GM21360 (cell line): ENCODE measurements at regions not wholly inside any gene's neighbourhood (a gene's known extent, or its start where the extent isn't known, plus 50 kb on each side); places are given as distances from the start of the nearest gene placed in this dataset.
"Not testable (repeated sequence)": the region's sequence is repeated elsewhere in the genome, so short reads cannot be mapped to it uniquely, and the experiment has no call there.

ENCODE experiments used
- ATAC-seq: cut with Tn5 transposase; IDR thresholded peaks from one replicate; pipeline ENCODE4 v1.9.1; 2021; ENCODE audit warnings: mild to moderate bottlenecking, moderate library complexity; ENCODE audit not compliant: unreplicated experiment

DNA sequence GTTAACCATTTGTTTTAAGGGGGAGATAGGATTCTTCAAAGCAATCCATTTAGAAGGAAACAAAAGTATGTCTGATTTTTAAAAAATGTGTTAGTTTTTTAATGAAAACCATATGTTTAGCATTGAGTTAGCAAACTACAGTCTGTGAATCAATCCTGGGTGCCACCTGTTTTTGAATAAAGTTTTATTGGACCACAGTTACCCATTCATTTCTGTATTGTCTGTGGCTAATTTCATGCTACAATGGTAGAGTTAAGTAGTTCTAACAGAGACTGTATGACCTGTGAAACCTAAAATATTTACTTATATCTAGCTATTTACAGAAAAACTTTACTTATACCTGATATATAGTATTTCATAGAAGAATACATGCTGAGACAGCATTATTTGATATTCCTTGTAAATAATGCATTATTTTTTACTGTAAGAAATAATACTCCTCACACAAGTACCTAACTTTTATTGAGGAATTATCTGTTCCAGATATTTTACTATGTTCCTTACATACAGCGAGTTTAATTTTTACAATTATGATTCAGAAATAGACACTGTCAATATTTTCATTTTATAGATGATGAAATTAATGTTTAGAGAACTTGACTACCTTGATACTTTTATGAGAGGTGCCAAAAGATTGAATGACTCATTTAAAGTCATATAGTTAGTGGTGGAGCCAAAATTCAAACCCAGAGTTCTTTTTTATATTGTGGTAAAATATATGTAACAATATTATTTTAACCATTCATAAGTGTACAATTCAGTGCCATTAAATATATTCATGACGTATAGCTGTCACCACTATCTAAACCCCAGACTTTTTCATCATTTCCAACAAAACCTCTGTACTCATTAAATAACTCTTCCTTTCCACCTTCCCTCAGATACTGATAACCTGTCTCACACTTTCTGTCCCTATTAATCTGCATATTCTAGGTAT, 122.0 kb downstream of the GLUD2 start:
- ATAC-seq, result no peak

DNA sequence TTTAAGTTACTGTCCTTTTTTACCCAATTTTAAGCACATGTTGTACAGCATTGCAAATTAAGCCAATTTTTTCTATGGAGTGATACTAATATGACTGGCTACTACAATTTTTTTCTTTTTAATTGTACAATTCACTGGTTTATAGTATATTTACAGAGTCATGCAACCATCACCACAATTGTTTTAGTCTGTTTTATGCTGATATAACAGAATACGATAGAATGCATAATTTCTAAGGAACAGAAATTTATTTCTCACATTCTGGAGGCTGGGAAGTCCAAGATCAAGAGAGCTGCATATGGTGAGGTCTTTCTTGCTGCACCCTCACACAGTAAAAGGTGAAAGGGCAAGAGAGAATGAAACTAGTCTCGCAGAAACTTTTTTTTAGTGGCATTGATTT, 125.3 kb downstream of the GLUD2 start:
- no peak for ATAC-seq

DNA sequence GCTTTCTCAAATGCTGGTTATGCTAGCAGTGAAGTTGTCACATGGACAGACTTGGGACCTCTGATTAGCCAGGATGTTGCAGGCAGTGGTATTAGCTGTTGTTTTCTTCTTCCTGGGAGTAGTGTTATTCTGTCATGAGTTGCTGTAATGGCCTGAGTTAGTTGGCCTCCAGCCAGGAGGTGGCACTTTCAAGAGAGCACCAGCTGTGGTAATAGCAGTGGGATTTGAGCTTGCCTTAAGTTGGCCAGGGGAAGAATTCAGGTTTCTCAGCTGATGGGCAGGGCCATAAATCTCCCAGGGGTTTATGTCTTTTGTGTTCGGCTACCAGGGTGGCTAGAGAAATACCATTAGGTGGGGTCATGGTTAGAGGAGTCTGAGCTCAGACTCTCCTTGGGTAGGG, 132.6 kb downstream of the GLUD2 start:
- no peak for ATAC-seq

DNA sequence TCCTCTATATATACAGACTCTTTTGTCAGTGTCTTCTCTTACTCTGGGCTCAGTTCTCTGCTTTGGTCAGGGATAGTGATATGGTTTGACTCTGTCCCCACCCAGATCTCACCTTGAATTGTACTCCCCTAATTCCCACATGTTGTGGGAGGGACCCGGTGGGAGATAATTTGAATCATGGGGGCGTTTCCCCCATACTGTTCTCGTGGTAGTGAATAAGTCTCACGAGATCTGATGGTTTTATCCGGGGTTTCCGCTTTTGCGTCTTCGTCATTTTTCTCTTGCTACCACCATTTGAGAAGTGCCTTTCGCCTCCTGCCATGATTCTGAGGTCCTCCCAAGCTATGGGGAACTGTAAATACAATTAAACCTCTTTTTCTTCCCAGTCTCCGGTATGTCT, 144.4 kb downstream of the GLUD2 start:
- ATAC-seq, result no peak

DNA sequence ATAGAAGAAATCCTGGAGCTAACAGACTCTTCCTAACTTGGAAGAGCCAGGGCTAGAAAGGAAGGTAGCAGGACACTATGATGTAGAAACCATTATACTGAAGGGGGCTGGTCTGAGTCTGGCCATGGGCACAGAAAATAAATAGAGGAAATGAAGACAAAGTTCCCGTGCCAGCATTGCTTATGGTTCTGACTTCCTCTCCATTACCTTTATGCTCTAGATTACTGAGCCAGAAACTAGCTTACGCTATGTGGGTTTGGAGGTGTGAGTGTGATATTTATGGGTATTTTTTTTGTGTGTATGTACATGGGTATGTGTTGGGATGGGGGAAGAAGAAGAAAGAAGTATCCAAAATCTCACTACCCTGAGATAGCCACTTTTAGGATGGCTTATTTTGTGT, 148.3 kb downstream of the GLUD2 start:
- no peak for ATAC-seq

DNA sequence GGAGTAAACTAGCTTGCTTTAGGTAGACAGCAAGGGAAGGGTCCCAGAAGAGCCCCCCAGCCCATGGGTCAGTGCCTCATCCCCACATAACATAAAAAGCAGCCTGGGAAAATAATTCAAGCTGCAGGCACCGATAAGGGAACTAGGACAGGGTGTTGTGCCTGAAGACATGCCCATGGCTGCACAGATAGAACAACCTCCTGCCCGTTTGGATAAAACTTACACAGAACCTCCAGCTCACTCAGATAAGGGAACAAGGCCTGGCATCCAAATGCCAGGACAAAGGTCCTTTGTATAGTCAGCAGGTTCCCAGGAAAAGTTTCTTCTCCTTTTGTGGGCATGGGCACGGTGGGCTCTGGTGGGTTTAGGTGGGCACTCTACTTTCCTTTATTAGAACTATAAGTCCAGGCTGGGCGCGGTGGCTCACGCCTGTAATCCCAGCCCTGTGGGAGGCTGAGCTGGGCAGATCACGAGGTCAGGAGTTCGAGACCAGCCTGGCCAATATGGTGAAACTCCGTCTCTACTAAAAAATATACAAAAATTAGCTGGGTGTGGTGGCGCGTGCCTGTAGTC, 149.5 kb downstream of the GLUD2 start:
- not testable (repeated sequence) for ATAC-seq

DNA sequence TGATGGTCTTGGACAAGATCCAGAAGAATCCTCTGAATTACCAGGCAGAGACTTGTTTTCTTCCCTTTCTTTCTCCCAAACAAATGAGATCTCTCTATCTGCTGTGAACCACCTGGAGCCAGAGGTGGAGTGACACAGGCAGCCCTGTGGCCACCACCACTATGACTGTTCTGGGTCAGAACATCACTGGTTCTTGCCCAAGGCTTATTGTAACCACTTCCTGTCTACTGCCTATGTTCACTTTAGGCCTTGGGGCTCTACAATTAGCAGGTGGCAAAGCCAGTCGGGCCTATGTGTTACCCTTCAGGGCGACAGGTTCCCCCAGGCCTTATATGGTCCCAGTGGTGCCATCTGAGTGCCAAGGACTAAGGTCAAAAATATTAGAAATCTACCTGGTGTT, 161.2 kb downstream of the GLUD2 start:
- no peak for ATAC-seq

DNA sequence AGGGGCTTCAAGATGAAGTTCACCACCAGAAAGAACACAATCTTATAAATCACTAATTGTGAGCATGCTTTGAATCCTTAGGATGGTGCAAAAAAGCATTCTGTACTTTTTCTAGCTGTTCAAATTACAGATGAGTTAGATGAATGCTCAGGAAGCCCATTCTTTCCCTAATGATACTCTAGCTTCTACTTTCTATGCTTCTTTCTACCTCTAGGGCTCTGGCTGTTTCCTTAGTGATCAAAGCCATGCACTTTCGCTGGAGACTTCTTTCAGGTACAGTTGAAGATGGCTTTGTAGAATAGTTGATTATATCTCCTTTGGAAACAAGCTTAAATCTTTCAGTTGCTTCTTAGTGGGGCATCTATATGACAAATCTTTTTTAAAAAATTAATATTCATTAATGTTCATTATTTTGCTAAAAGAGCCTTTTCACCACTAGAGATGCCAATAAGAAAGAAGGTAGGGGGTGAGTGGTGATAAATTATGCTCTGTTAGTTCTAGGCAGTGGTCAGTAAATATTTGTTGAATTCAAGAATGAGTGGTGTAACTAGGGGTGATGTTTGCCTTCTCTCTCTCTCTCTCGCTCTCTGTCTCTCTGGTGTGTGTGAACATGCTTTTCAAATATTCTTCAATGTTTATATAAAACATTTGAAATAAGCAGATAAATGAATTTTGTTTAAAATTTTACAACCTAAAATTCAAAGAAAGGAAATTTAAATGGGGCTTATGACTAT, 169.4 kb downstream of the GLUD2 start:
- ATAC-seq, result no peak

DNA sequence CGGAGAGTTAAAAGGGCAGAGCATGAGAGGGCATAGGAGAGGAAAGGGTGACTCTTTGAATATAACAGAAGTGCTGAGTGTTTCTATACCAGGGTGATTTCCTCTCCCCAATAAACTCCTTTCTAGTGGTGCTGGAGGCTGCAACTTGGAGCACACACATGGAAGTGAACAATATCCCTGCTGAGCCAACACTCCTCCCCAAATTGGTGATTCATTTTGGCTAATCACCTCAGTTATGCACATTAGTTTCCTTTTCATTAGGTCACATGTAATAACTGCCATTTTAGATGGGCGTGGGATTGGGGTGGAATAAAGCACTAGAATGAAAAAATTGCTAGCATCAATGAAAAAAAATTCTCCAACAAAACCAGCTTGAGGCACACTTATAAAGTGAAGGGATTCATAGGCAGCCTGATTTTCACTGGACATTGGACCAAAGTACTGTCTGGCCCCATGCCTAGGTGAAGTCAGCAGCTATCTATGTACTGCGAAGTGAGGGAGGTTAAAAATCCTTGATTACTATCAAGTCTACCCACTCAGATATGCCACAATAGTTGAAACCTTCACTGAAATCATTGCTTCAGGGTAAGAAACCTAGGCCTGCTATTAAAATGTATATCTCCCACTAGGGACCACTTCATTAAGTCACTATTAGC, 174.0 kb downstream of the GLUD2 start:
- ATAC-seq, result no peak

DNA sequence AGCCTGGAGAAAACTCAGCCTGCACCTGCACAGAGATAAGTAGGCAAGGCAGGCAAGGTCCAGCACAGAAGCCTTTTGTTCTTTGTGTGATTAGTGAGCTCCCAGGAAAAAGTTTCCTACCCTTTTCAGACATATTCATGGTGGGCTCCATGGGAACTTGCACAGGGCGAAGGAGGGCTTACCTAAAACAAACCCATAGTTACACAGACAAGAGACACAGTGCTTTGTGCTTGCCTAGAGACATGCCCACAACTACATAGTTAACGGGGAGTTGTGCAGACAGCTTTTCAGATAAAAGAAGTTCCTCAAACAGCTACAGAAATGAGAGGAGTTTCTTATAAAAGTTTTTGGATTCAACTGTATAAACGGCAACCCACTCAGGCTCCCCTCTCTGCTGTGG, 180.5 kb downstream of the GLUD2 start:
- ATAC-seq, result no peak

DNA sequence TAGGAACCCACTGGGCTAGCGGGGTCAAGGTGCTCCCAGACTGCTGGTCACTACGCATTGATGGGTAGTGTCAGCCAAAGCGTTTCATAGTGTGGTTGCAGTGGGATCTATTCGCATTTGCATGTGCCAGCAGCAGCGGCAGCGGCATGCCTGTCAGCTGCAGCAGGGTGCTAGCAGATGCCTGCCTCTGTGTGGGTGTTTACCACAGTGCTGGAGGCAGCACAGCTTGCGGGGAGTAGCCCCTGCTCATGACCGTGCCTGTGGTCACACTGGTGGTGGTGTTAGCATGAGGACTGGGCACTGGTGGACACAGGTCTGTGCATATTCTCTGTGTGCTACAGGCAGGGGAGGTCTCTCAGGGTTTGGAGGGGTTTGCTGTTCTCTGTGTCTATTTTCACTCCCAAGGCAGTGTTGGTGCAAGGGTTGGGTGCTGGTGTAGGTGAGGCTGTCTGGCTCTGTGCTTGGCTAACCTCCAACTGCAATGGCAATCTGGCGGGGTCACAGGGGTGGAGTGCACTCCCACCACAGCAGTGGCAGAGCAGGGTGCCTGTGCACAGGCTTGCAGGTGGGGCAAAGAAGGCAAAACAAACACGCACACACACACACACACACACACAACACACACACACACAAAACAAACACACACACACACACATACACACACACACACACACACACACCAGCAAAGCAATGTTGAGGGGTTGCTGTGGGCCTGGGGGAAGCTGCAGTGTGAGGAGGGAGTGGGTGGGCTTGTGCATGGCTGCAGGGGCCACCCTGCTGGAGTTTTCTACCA, 184.4 kb downstream of the GLUD2 start:
- no peak for ATAC-seq

DNA sequence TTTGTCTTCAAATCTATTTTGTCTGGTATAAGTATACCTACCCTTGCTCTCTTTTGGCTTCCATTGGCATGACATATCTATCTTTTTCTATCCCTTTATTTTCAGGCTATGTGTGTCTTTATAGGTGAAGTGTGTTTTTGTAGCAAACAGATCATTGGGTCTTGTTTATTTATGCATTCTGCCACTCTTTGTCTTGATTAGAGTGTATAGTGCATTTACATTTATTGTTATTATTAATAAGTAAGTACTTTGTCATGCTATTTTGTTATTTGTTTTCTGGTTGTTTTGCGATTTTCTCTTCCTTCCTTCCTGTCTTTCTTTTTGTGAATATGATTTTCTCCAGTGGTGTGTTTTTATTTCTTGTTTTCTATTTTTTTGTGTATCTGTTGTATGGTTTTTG, 188.6 kb downstream of the GLUD2 start:
- no peak for ATAC-seq

DNA sequence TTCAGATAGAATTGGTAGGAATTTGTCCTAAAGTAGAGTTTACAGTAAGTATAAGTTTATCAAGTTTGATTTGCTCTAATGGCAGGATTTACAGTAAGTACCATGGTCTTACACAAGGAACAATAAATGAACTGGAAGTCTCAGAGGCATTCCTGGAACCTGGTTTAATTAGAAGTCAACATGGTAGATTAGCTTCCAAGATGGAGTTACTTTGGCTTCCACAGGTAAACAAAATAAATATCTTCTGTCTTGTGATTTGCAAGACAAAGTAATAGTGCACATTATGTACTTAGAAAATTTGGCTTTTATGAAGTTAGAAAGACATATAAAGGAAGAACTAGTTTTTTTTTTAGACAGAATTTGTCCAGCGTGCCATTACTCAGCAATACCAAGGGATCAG, 190.7 kb downstream of the GLUD2 start:
- ATAC-seq, result no peak

DNA sequence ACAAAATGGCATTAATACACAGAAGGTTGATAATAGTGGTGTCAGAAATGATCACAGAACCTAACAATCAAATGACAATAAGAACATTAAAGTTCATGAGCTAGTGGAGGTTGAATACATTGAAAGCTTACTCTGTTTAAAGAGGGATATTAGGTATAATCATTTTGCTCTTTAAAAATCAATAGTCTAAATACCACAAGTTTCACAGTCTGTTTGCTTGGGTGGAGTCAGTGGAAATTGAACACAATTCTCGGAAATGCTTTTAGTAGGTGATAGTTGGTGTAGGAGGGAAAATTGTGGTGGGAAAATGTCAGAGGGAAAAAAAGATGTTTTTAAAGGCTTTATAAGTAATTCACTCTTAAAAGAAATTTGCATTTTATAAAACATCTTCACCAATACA, 197.1 kb downstream of the GLUD2 start:
- no peak for ATAC-seq

DNA sequence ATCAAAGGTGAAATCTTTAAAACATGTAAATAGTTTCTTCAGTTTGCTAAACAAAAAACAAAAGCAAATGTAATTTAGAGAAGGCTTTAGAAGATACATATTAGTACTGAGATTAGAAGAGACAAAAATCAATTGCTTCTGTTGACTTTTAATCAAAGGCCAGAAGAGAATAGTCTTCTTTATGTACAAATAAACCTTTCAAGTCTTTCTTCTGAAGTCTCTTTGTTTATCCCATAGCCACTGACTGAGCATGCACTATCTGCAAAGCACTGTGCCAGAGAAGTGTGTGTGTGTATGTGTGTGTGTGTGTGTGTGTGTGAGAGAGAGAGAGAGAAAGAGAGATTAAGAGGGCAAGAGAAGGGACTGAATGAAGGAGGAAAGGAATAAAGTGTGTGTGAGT, 198.4 kb downstream of the GLUD2 start:
- ATAC-seq, result no peak

DNA sequence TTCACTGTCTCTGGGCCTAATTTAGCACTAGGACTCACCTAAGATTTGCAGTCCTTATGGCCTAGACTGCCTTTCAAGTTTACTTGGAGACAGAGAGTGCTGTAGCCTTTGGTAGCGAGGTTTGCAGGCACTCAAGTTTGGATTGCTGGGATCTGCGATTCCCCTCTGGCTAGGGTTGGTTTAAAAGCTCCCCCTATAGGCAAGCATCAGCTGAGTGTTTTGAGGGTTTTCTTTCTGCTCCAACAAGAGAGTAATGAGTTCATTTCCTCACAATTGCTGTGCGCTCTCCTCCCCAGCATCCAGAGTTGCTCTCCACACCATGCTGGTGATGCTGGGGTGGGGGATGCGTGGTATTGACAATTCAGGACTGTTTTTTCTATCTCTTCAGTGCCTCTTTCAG, 206.9 kb downstream of the GLUD2 start:
- no peak for ATAC-seq

DNA sequence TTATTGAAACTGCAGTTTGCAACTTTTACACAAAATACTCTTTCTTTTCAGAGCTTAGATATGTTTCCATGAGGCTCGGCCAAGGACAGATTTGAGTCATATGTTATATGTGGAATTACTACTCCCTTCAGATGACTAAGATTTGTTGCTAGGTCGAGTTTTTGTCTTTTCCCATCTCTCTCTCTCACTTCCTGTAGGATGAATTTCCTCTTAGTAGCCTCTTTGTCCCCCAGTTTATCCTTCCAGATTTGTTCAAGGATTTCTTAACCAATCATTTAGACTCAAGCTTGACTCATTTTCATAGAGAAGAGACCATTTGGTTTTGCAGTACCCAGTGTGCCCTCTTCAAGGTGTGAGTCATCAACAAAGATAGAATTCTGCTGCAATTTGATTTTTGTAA, 209.2 kb downstream of the GLUD2 start:
- no peak for ATAC-seq

DNA sequence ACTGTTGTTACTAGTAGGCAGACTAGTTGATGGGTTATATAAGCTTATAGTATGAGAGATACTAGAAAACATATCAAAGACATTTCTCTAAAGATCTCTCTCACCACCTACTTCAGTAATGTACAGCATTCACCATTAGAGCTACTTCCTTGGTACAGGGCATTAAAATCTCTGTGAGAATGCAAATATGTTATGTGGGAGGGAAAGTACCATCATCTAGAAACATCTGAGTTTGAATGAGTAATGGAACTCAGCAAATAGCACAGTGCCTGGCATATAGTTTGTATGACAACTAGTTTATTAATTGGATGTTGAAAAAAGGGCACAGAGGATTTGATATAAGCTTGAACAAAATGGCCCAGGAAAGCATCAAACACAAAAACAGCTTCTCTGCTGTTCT, 211.1 kb downstream of the GLUD2 start:
- no peak for ATAC-seq

DNA sequence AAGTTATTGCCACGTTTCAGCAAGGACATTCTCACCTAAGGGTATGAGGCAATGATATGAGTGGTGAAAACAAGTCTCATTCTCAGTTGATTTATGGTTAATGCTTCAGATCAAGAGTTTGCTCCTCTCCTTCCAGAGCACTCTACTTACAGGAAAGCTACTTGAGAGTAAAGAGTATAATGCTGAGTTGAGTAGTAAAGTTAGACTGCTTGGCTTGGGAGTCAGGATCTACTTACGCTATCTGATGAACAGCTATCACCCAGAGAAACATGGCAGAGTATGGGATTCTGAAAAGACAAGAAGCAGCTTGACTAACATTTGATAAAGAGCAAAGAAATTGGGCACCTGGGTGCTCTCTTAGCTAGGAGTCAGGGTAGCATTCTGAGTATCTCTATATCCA, 211.8 kb downstream of the GLUD2 start:
- ATAC-seq, result no peak

DNA sequence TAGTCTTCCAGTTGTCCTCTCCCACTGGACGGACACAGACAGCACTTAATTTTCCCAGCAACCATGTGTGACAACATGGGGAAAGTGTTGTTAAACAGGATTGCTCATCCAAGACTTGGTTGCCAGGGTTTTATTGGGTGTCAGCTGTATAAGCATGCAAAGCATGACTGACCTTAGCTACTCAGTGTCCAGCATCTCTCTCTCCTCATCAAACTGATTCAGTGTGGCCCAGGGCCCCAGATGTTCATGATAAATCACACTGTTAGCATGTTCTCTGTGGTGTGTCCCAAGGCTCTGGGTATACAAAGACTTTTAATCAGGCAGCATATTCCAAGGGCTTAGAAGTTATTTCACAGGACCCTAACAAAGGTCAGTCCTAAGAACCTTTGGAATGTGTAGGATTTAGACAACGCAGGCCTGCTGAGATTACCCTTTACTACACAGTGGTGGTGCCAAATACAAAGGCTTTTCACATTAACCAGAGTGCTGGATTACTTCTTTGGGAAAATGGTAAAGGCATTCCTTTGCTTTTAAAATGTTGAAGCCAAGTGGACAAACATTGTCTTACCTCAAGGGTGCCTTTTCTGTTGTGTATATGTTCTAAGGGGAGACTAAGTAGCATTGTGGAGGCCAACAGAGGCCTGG, 213.3 kb downstream of the GLUD2 start:
- ATAC-seq, result no peak
